OCI-LY3 (cell line): ENCODE measurements at regions not wholly inside any gene's neighbourhood (a gene's known extent, or its start where the extent isn't known, plus 50 kb on each side); places are given as distances from the start of the nearest gene placed in this dataset.
"Not testable (repeated sequence)": the region's sequence is repeated elsewhere in the genome, so short reads cannot be mapped to it uniquely, and the experiment has no call there.

Experiments used
- EZH2phosphoT487 ChIP-seq: fragments of 200-600 bp; shearing (Covaris generic); IDR thresholded peaks from 2 replicates; pipeline ENCODE4 v1.6.1; 2018; ENCODE audit warnings: antibody characterized with exemption, mixed run types, low read depth
- TF ChIP-seq, protein P1 (sequence below): fragments of 200-600, 300-600 bp; sonication (generic); IDR thresholded peaks from 2 replicates; pipeline ENCODE4 v1.5.1; 2014; ENCODE audit warnings: antibody characterized with exemption, low read length, low read depth

DNA sequence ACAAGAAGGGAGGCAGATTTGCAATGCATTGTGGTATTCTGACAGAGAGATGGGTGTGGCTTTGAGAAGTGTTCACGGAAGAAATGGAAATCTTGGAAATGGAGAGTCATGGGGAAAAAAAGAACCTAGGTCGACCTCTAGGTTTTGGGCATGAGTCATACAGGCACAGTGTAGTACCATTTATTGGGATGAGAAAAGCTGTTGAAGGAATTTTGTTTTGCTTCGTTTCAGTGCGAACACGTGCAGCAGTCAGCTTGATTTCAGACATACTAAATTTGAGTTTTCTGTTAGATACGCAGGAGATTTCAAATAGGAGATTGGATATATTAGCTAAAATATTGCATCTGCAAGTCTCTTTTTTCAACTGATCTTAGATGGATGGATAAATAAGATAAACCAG lies 119.8 kb upstream of the ZNG1F start:
- TF ChIP-seq, protein P1, sequence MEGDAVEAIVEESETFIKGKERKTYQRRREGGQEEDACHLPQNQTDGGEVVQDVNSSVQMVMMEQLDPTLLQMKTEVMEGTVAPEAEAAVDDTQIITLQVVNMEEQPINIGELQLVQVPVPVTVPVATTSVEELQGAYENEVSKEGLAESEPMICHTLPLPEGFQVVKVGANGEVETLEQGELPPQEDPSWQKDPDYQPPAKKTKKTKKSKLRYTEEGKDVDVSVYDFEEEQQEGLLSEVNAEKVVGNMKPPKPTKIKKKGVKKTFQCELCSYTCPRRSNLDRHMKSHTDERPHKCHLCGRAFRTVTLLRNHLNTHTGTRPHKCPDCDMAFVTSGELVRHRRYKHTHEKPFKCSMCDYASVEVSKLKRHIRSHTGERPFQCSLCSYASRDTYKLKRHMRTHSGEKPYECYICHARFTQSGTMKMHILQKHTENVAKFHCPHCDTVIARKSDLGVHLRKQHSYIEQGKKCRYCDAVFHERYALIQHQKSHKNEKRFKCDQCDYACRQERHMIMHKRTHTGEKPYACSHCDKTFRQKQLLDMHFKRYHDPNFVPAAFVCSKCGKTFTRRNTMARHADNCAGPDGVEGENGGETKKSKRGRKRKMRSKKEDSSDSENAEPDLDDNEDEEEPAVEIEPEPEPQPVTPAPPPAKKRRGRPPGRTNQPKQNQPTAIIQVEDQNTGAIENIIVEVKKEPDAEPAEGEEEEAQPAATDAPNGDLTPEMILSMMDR: not testable (repeated sequence)
- TF ChIP-seq EZH2phosphoT487: not testable (repeated sequence)
